Esophagus muscularis mucosa (tissue), 4 donors: ENCODE measurements at regions not wholly inside any gene's neighbourhood (a gene's known extent, or its start where the extent isn't known, plus 50 kb on each side); places are given as distances from the start of the nearest gene placed in this dataset.

Experiments used
- DNase-seq: peaks from one replicate; pipeline ENCODE4 v3.0.0-alpha.2; 2017; ENCODE audit errors: extremely low spot score
- H3K27ac ChIP-seq, 4 donors: fragments of 200-600 bp; sonication (generic); replicated peaks in 1 of 4; 1 replicate in 3 of 4; 2 replicates in 1 of 4; pipeline ENCODE4 v1.5.1; 2016 to 2019; ENCODE audit warnings: mild to moderate bottlenecking in 1 of 4
- H3K27me3 ChIP-seq, 4 donors: fragments of 200-600 bp; sonication (generic); one replicate each; pipeline versions ENCODE4 v1.5.1 to v1.6.0; 2016 to 2019
- H3K36me3 ChIP-seq, 4 donors: fragments of 200-600 bp; sonication (generic); one replicate each; pipeline ENCODE4 v1.5.1; 2016 to 2019
- H3K4me1 ChIP-seq, 4 donors: fragments of 200-600 bp; sonication (generic); one replicate each; pipeline ENCODE4 v1.5.1; 2016 to 2019
- H3K4me3 ChIP-seq, 4 donors: fragments of 200-600 bp; sonication (generic); 1 replicate in 2 of 4; 2 replicates in 2 of 4; pipeline ENCODE4 v1.5.1; 2016 to 2019; ENCODE audit warnings: mild to moderate bottlenecking in 4 of 4, moderate library complexity in 1 of 4
- H3K9me3 ChIP-seq, 4 donors: fragments of 200-600 bp; sonication (generic); 1 replicate in 3 of 4; 2 replicates in 1 of 4; pipeline ENCODE4 v1.5.1; 2016 to 2019
- CTCF ChIP-seq, 3 experiments: fragments of 200-600 bp in 2 of 3; fragments of 450-650 bp in 1 of 3; sonication (generic) in 2 of 3; IDR thresholded peaks; one replicate each; pipeline ENCODE4 v1.5.1; 2017 to 2019; ENCODE audit warnings: antibody characterized with exemption in 3 of 3, mild to moderate bottlenecking in 2 of 3, moderate library complexity in 1 of 3
- EP300 ChIP-seq: sonication (generic); formaldehyde crosslinking; IDR thresholded peaks from one replicate; pipeline ENCODE4 v1.6.1; 2017; ENCODE audit warnings: antibody characterized with exemption
- POLR2A ChIP-seq: fragments of 450-650 bp; IDR thresholded peaks from one replicate; pipeline ENCODE4 v1.6.1; 2017; ENCODE audit warnings: antibody characterized with exemption, moderate library complexity, mild to moderate bottlenecking, low read depth
- POLR2AphosphoS5 ChIP-seq, 2 donors: sonication (generic); formaldehyde crosslinking; IDR thresholded peaks; one replicate each; pipeline ENCODE4 v1.6.1; 2017; ENCODE audit warnings: antibody characterized with exemption in 2 of 2
- WGBS: methylation state at CpG from one replicate; pipeline ENCODE4 v1.1.5; 2018; 5-methylcytosine and 5-hydroxymethylcytosine counted together
- intact Hi-C: fragments of 100-400 bp; cut with DNase I; formaldehyde crosslinking; loops from one replicate; pipeline ENCODE4 v1.15.1; 2023

GRCh38 chr22:19643448-19644313 lies 70.6 kb upstream of the SEPTIN5 start:
- 71% methylated on average over 13 of the region's 13 CpGs for WGBS
- H3K4me1 ChIP-seq, result no peaks in the 10 kb centered on the region
- H3K4me3 ChIP-seq, result no peak overlapping the region
- TF ChIP-seq CTCF (IDR thresholded peaks at IDR 0.05) (no peak), POLR2AphosphoS5 (IDR thresholded peaks at IDR 0.05) (no peak), EP300 (no peak), POLR2A (no peak)
- H3K27ac ChIP-seq, result no peak overlapping the region
- intact Hi-C loops, result no loop called here
- no peaks in the 10 kb centered on the region for H3K36me3 ChIP-seq
- peaks cover 0 to 57% (median 0%) of the 10 kb centered on the region in 4 donors for H3K27me3 ChIP-seq
- no peak for DNase-seq
- H3K9me3 ChIP-seq, result peaks cover 0 to 25% (median 19%) of the 10 kb centered on the region in 4 donors

GRCh38 chr22:19644314-19645223 lies 69.7 kb upstream of the SEPTIN5 start:
- TF ChIP-seq EP300, result no peak
- TF ChIP-seq CTCF (IDR thresholded peaks at IDR 0.05), result no peak
- TF ChIP-seq POLR2A, result no peak

GRCh38 chr22:19645391-19645790 lies 68.9 kb upstream of the SEPTIN5 start:
- no peak for DNase-seq
- WGBS, result 73% methylated on average over 6 of the region's 6 CpGs
- intact Hi-C loops, result no loop called here
- no peaks in the 10 kb centered on the region for H3K36me3 ChIP-seq
- no peak overlapping the region for H3K27ac ChIP-seq
- H3K4me3 ChIP-seq, result no peak overlapping the region
- peaks cover 0 to 35% (median 28%) of the 10 kb centered on the region in 4 donors for H3K9me3 ChIP-seq
- TF ChIP-seq POLR2AphosphoS5 (IDR thresholded peaks at IDR 0.05), result no peak
- no peak for TF ChIP-seq EP300
- no peak for TF ChIP-seq CTCF (IDR thresholded peaks at IDR 0.05)
- TF ChIP-seq POLR2A, result no peak
- peaks cover 0 to 60% (median 0%) of the 10 kb centered on the region in 4 donors for H3K27me3 ChIP-seq
- no peaks in the 10 kb centered on the region for H3K4me1 ChIP-seq

More at GRCh38 chr22:19644314-19645223, 69.7 kb upstream of the SEPTIN5 start:
- no peak overlapping the region for H3K27ac ChIP-seq
- 69% methylated on average over 8 of the region's 12 CpGs for WGBS
- intact Hi-C loops, result no loop called here
- no peak for DNase-seq
- peaks cover 0 to 57% (median 0%) of the 10 kb centered on the region in 4 donors for H3K27me3 ChIP-seq
- H3K36me3 ChIP-seq, result no peaks in the 10 kb centered on the region
- H3K9me3 ChIP-seq, result peaks cover 0 to 29% (median 26%) of the 10 kb centered on the region in 4 donors
- H3K4me3 ChIP-seq, result no peak overlapping the region
- no peaks in the 10 kb centered on the region for H3K4me1 ChIP-seq

GRCh38 chr22:19645905-19646304 lies 68.4 kb upstream of the SEPTIN5 start:
- WGBS, result 76% methylated on average over 7 of the region's 7 CpGs
- Histone ChIP-seq H3K27me3 (peaks cover 0 to 55% (median 0%) of the 10 kb centered on the region in 4 donors), H3K27ac (no peak overlapping the region), H3K4me3 (no peak overlapping the region), H3K36me3 (no peaks in the 10 kb centered on the region), H3K4me1 (no peaks in the 10 kb centered on the region), H3K9me3 (peaks cover 0 to 35% (median 28%) of the 10 kb centered on the region in 4 donors)
- DNase-seq, result no peak
- intact Hi-C loops, result no loop called here
- TF ChIP-seq POLR2A (no peak), POLR2AphosphoS5 (IDR thresholded peaks at IDR 0.05) (no peak), EP300 (no peak), CTCF (IDR thresholded peaks at IDR 0.05) (no peak)
